T-helper 1 cell treated with Interleukin-12 subunit alpha and Interleukin-12 subunit beta and Interleukin-4 antibody, amounts not matched to agents 30 μg/mL and 1 μg/mL, for 36 hours (primary cell): ENCODE measurements at regions not wholly inside any gene's neighbourhood (a gene's known extent, or its start where the extent isn't known, plus 50 kb on each side); places are given as distances from the start of the nearest gene placed in this dataset.

ENCODE experiments used
- H3K27ac Mint-ChIP-seq: one replicate; pipeline ENCODE4 v1.8.0; 2021; ENCODE audit warnings: mild to moderate bottlenecking, mixed read lengths
- H3K27me3 Mint-ChIP-seq: one replicate; pipeline ENCODE4 v1.8.0; 2021; ENCODE audit warnings: low read depth, mixed read lengths
- H3K36me3 Mint-ChIP-seq: one replicate; pipeline ENCODE4 v1.8.0; 2021; ENCODE audit warnings: low read depth, mixed read lengths
- H3K4me1 Mint-ChIP-seq: one replicate; pipeline ENCODE4 v1.8.0; 2021; ENCODE audit warnings: low read depth, mixed read lengths
- H3K4me3 Mint-ChIP-seq: one replicate; pipeline ENCODE4 v1.8.0; 2021; ENCODE audit warnings: mild to moderate bottlenecking, moderate library complexity, mixed read lengths
- H3K9me3 Mint-ChIP-seq: one replicate; pipeline ENCODE4 v1.8.0; 2021; ENCODE audit warnings: mixed read lengths

DNA sequence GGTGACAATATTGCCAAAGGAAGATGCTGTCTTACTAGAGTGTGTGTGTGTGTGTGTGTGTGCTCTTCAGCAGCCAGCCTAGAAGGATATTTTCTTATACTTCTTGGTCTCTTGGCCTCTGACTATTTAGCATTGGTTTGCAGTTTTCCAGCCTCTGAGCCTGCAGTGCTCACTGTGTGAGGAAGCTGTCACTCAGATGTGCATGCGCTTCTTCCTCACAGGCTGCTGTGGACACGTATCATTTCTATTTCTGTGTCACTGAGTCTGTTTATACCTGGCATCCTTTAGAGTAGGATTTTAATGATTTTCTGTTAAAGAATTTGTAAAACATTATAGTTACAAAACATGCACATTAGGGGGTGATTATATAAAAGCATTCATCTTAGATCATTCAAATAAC lies 83.3 kb downstream of the ALDH8A1 start:
- Mint-ChIP-seq H3K36me3 (no peaks in the 10 kb centered on the region), H3K27ac (no peak overlapping the region), H3K27me3 (no peaks in the 10 kb centered on the region), H3K9me3 (no peaks in the 10 kb centered on the region), H3K4me1 (peaks cover 9% of the 10 kb centered on the region), H3K4me3 (no peak overlapping the region)

DNA sequence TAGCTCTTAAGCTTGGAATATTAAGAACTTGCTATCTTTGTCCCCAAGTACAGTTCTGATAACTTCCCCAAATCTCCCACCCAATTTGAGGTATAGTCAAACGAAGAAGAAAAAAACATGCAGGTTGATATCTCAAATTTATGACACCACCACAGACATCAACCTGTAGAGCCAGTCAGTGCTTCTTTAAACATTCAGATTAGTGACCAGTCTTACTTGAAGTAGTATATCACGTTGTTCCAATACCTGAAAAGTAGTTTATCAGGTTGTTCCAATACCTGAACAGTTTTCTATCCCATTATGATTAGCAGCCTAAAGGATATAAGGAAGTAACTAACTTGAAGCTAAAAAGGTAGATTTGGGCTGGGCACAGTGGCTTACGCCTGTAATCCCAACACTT lies 85.3 kb downstream of the ALDH8A1 start:
- Mint-ChIP-seq H3K27ac (no peak overlapping the region), H3K27me3 (no peaks in the 10 kb centered on the region), H3K4me3 (no peak overlapping the region), H3K36me3 (no peaks in the 10 kb centered on the region), H3K4me1 (no peaks in the 10 kb centered on the region), H3K9me3 (no peaks in the 10 kb centered on the region)

DNA sequence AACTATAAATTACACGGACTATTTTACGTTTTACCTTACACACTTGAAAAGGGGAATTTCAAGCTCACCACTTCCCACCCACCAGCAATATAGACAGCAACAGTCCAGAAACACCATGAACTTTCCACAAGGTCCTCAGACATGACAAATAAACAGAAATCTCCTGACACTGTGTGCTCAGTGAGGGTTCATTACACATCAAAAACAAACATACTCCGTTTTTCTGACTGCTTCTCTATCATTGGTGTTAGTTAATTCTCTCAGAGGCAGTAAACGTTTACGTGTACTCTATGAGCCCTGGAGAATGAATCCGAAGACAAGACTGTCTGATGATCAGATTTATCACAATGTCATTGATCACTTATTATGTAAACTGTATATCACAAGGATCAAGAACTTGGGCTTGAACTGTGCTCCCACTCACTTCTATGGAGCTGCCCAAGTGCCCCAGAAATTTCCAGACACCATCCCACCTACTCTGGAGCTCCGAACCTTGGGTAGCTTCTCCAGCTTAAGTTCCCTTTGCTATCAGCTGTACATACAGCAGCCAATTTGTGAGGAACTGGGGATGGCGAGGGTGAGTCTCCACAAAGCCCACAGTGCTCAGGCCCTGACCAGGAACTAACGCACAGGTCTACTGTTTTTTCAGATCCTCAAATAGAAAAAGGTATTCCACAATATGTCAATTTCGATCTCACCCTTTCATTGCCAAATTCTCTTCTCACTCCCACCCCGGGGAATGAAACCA lies 86.0 kb downstream of the ALDH8A1 start:
- H3K4me1 Mint-ChIP-seq = no peaks in the 10 kb centered on the region
- no peaks in the 10 kb centered on the region for H3K9me3 Mint-ChIP-seq
- no peaks in the 10 kb centered on the region for H3K36me3 Mint-ChIP-seq
- no peak overlapping the region for H3K27ac Mint-ChIP-seq
- no peak overlapping the region for H3K4me3 Mint-ChIP-seq
- no peaks in the 10 kb centered on the region for H3K27me3 Mint-ChIP-seq

DNA sequence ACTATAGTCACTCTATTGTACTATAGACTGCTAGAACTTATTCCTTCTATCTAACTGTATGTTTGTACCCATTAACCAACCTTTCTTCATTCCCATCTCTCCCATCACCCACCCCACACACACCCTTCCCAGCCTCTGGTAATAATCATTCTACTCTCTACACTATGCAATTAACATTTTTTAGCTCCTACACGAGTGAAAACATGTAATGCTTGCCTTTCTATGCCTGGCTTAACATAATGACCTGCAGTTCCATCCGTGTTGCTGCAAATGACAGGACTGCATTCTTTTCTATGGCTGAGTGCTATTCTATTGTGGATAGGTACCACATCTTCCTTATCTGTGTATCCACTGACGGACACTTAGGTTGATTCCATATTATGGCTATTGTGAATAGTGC lies 95.5 kb downstream of the ALDH8A1 start:
- no peaks in the 10 kb centered on the region for H3K36me3 Mint-ChIP-seq
- no peak overlapping the region for H3K4me3 Mint-ChIP-seq
- no peaks in the 10 kb centered on the region for H3K4me1 Mint-ChIP-seq
- no peak overlapping the region for H3K27ac Mint-ChIP-seq
- no peaks in the 10 kb centered on the region for H3K9me3 Mint-ChIP-seq
- peaks cover 23% of the 10 kb centered on the region for H3K27me3 Mint-ChIP-seq

DNA sequence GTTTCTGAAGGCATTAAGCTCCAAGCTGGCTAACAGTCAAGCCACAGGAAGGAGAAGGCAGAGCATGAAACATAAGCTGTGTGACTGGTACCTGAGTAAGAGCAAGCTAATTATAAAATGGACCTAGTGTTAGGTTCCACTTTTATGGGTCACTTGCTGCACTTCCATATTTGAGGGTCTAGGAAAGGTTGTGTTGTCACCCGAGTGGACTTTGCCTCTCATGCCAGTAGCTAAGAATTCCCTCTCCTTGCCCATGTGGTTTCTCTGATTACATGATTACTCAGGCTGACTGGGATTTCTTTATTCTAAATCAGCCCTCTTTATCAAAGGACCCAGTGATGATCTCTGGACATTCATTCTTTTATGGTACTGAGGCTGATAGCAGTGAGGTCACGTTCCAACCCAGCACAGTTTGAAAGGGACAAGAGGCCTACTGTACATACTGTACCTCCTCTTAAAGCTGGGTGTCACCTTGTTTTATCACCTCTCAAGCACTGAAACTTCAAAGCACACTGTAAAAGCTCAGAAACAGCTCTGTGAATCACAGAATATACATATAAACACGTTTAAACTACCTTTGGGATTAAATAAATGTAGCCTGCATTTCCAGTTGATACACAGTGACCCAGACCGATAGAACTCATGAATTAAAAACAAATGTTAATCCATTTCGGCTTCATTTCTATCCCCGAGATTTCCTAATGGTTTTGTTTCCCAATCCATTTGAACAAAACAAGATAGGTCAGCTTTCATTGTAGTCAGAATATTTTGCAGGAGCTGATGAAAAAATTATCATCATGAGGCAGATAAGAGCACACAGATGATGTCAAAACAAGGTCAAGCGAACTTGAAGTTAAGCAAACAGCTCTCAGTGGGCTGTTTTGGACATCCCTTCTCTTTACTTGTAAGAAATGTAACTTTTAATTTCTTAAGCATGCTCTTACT lies 96.5 kb downstream of the ALDH8A1 start:
- no peaks in the 10 kb centered on the region for H3K36me3 Mint-ChIP-seq
- H3K27me3 Mint-ChIP-seq = peaks cover 23% of the 10 kb centered on the region
- H3K27ac Mint-ChIP-seq = no peak overlapping the region
- H3K9me3 Mint-ChIP-seq = no peaks in the 10 kb centered on the region
- H3K4me1 Mint-ChIP-seq = no peaks in the 10 kb centered on the region
- H3K4me3 Mint-ChIP-seq = no peak overlapping the region

DNA sequence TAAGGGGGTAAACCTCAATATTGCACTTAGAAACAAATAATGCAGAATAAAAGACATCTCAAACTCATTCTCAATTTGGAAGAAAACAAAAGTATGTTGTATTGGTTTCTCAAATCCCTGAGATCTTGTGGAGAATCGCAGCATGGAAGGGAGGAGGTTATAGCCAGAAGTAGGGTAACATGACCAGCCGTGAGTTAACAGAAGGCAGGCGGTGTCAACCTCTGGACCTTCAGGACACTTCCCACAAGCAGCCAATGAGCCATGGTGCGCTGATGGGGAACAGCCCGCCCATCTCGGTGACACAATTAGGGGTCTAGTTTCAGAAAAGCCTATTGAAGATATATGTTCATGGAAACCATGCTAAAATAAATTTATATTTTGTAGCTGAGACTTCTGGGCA lies 98.4 kb downstream of the ALDH8A1 start:
- no peak overlapping the region for H3K27ac Mint-ChIP-seq
- H3K27me3 Mint-ChIP-seq = peaks cover 24% of the 10 kb centered on the region
- no peaks in the 10 kb centered on the region for H3K36me3 Mint-ChIP-seq
- H3K9me3 Mint-ChIP-seq = no peaks in the 10 kb centered on the region
- no peaks in the 10 kb centered on the region for H3K4me1 Mint-ChIP-seq
- H3K4me3 Mint-ChIP-seq = no peak overlapping the region

DNA sequence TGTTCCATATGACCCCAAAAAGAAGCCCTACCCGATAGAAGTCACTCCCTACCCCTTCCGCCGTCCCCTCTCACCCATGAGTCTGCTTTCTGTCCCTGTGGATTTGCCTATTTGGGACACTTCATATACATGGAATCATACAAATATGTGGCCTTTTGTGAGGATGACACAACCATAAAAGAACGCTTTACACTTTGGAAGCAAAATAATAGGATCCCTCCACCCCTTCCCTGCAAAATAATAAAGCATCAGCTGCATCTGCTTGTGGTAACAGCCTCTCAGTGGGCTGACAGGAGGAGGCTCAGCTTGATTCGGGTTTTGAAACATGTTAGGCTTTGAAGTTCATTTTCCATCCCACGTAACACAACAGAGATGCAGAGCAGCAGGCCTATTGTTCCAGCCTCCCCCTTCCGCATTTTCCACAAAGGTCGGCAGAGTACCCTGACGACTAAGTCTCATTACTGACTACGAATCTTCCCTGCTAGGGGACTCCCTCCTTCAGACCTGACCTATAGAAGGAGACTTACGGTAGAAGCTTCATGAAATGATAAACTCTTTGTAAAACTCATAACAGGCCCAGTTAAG lies 99.1 kb downstream of the ALDH8A1 start:
- no peak overlapping the region for H3K4me3 Mint-ChIP-seq
- no peaks in the 10 kb centered on the region for H3K4me1 Mint-ChIP-seq
- no peaks in the 10 kb centered on the region for H3K9me3 Mint-ChIP-seq
- peaks cover 22% of the 10 kb centered on the region for H3K27me3 Mint-ChIP-seq
- H3K36me3 Mint-ChIP-seq = no peaks in the 10 kb centered on the region
- no peak overlapping the region for H3K27ac Mint-ChIP-seq

DNA sequence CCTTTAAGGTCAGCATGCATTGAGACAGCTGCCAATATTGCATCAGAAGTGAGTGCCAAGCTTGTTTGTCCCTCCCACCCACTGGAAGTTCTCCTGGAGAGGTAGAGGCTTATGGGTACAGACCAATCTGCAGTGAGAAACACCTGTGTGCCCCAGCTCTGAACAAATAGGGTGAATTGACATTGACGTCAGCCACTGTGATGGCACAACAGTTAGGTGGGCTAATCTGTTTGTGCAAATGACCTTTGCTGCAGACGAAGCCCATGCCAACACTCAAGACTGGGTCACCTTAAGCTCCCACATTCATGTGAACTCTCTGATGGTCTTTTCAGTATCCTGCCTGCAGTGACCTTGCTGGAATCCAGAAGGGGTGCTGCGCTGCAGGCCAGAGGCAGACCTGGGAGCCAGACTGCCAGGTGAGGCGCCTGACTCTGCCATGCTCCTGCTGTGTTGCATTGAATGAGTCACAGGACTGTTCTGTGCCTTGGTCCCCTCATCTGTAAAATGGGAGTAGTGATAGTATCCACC lies 99.9 kb downstream of the ALDH8A1 start:
- Mint-ChIP-seq H3K4me3 (no peak overlapping the region), H3K36me3 (no peaks in the 10 kb centered on the region), H3K27me3 (peaks cover 17% of the 10 kb centered on the region), H3K9me3 (no peaks in the 10 kb centered on the region), H3K27ac (no peak overlapping the region), H3K4me1 (no peaks in the 10 kb centered on the region)

DNA sequence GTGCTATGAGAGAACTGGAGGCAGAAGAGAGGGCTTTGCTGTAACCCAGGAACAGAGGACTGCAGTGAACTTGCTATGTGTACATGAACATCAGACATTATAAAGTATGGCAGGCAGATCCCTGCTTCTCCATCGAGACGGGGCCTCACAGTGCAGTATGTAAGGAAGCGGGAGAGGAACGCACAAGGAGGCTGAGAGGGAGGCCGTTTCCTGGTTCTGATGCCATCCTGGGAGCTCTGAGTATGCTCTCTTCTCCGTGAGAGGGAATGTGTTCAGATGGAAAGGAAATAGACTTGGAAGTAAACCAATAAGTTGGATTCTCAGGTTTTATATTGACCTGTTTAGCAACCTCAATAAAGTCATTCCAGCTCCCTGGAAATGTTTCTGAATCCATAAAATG lies 101.8 kb downstream of the ALDH8A1 start:
- Mint-ChIP-seq H3K9me3 (no peaks in the 10 kb centered on the region), H3K4me1 (no peaks in the 10 kb centered on the region), H3K36me3 (no peaks in the 10 kb centered on the region), H3K27me3 (peaks cover 11% of the 10 kb centered on the region), H3K27ac (no peak overlapping the region), H3K4me3 (no peak overlapping the region)

DNA sequence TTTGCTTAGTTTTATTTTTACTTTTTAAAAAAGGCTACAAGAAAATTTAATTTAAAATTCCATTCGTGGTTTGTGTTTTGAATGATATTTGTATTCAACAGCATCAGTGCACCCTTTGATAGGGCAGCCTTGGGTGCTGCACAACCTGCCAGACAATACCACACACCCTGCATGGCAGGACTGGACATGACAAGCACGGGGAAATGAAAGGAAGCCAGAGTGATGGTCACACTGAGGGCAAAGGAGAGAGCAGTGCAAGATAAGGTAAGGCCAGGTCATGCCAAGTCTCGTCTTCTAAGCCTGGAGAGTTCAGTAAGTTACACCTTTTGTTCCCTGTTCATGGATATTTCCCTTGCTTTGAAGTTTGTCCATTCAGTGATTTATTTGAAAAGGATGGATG lies 103.0 kb downstream of the ALDH8A1 start:
- Mint-ChIP-seq H3K4me1 (no peaks in the 10 kb centered on the region), H3K4me3 (no peak overlapping the region), H3K27ac (no peak overlapping the region), H3K27me3 (peaks cover 18% of the 10 kb centered on the region), H3K9me3 (no peaks in the 10 kb centered on the region), H3K36me3 (no peaks in the 10 kb centered on the region)

DNA sequence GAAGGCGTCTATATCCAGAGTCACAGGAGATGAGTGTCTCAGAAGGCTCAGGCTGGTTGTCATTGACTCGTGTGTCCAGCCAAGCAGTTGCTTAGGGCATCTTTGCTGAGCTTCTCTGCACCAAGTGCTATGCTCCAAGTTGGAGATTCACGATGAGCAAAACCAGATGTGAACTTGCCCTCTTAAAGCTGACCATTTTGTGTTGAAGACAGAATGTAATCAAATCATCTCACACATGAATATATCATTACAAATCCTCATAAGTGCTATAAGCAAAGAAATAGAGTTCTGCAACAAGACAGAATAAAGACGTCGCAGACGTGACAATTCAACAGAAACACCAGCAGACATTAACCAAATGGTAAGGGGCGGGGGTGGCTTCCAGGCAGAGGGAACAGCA lies 103.9 kb downstream of the ALDH8A1 start:
- Mint-ChIP-seq H3K27me3 (peaks cover 18% of the 10 kb centered on the region), H3K9me3 (no peaks in the 10 kb centered on the region), H3K36me3 (no peaks in the 10 kb centered on the region), H3K27ac (no peak overlapping the region), H3K4me1 (no peaks in the 10 kb centered on the region), H3K4me3 (no peak overlapping the region)

DNA sequence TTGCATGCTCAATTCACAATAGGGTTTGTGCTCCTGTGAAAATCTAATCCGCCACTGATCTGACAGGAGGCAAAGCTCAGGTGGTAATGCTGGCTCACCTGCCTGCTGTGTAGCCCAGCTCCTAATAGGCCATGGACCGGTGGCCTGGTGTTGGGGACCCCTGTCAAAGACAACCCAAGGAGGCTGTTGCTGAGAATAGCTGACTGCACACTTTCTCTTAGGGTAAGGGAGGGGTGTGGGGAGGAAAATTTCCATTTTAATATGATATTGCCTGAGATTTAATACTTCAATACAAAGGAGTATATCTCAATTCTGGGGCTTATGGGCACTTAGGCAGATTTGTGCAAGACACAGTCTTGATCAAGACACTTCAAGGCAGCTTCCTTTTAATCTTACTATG lies 105.8 kb downstream of the ALDH8A1 start:
- H3K27me3 Mint-ChIP-seq = peaks cover 12% of the 10 kb centered on the region
- no peak overlapping the region for H3K4me3 Mint-ChIP-seq
- no peaks in the 10 kb centered on the region for H3K9me3 Mint-ChIP-seq
- H3K4me1 Mint-ChIP-seq = no peaks in the 10 kb centered on the region
- H3K27ac Mint-ChIP-seq = no peak overlapping the region
- no peaks in the 10 kb centered on the region for H3K36me3 Mint-ChIP-seq

DNA sequence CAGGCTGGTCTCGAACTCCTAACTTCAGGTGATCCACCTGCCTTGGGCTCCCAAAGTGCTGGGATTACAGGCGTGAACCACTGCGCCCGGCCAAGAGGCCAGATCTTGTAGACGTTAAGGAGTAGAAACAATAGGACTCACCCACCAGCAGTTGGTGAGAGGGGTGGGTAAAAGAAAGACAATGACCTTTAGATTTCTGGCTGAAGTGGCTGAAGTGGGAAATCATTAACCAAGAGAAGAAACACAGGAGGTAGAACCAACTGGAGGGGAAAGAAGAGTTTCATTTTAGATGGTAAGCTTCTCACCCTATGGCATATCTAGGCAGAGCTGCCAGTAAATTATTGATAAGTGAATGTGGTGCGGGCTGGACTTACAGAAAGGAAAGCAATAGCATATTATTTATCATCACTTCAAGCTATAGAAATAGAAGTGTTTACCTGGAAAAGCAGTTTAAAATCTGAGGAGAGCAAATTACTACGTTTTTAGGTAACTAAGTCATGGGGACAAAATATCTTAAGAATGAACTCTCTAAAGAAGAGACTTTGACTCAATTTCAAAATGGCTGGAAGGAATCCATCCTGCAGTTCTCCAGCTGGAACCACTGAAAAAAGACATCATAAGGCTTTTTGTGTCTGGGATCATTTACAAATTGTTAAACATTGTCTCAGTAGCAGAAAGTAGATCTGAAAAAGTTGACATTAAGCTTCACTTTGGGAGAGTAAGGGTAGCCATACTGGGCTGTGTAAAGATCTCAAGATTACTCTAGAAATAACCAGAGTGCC lies 109.6 kb downstream of the ALDH8A1 start:
- no peak overlapping the region for H3K4me3 Mint-ChIP-seq
- H3K4me1 Mint-ChIP-seq = no peaks in the 10 kb centered on the region
- no peaks in the 10 kb centered on the region for H3K36me3 Mint-ChIP-seq
- H3K9me3 Mint-ChIP-seq = no peaks in the 10 kb centered on the region
- peaks cover 13% of the 10 kb centered on the region for H3K27me3 Mint-ChIP-seq
- no peak overlapping the region for H3K27ac Mint-ChIP-seq

DNA sequence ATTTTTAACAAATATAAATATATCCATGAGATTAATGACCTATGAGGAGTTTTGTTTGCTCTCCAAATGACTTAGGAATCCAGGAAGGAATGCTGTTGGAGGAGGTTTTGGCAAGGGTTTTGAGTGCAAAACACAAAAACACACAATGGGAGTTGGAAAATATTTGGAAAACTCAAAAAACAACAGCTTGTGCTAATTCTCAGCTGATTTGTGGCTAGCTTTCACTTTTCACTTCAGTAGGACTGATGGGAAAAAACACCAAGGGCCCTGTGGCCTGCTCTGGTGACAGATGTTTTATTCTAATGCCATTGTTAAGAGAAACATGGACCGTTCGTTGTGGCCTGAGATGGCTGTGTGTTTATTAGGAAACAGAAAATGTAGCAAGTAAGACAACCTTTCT lies 113.9 kb downstream of the ALDH8A1 start:
- Mint-ChIP-seq H3K9me3 (no peaks in the 10 kb centered on the region), H3K4me3 (no peak overlapping the region), H3K36me3 (no peaks in the 10 kb centered on the region), H3K4me1 (no peaks in the 10 kb centered on the region), H3K27me3 (peaks cover 5% of the 10 kb centered on the region), H3K27ac (no peak overlapping the region)
